Panc1 (cell line): ENCODE measurements at regions not wholly inside any gene's neighbourhood (a gene's known extent, or its start where the extent isn't known, plus 50 kb on each side); places are given as distances from the start of the nearest gene placed in this dataset.
"Not testable (repeated sequence)": the region's sequence is repeated elsewhere in the genome, so short reads cannot be mapped to it uniquely, and the experiment has no call there.

Source experiments
- ATAC-seq: fragments of 200-7000 bp; cut with Tn5 transposase; 2 replicates; pipeline ENCODE4 v1.9.1; 2020; ENCODE audit warnings: mild to moderate bottlenecking, moderate library complexity
- BruUV-seq: library from RNA; stranded (reverse); fragments of 400-500 nt; replicated peaks from 2 replicates; lab custom pipeline; 2021; lab: Mats Ljungman, UMichigan
- CTCF ChIA-PET: fragments of 300-600 bp; sonication (Branson Sonifier 250); formaldehyde crosslinking; loops from one replicate; lab custom pipeline; 2022; ENCODE audit warnings: antibody characterized with exemption; lab: Charles Lee
- POLR2A ChIA-PET: fragments of 300-600 bp; sonication (Branson Sonifier 250); formaldehyde crosslinking; loops from one replicate; lab custom pipeline; 2022; ENCODE audit warnings: antibody characterized with exemption; lab: Charles Lee
- DNase-seq: peaks from one replicate; pipeline ENCODE4 v3.0.0-alpha.2; 2010; ENCODE audit warnings: low read depth, low spot score
- H3K27ac ChIP-seq: 2 replicates; pipeline ENCODE4 v1.5.1; 2011; ENCODE audit warnings: mild to moderate bottlenecking, low read length, inconsistent platforms
- H3K27me3 ChIP-seq: fragments of 200-500 bp; sonication (Bioruptor generic); 2 replicates; pipeline ENCODE4 v1.6.0; 2014; ENCODE audit warnings: low read length, inconsistent platforms; ENCODE audit not compliant: control insufficient read depth, insufficient read depth
- H3K36me3 ChIP-seq: fragments of 200-500 bp; sonication (Bioruptor generic); 2 replicates; pipeline ENCODE4 v1.5.1; 2014; ENCODE audit warnings: inconsistent platforms, mild to moderate bottlenecking, low read length, moderate library complexity; ENCODE audit not compliant: control insufficient read depth, insufficient read depth
- H3K4me1 ChIP-seq: 2 replicates; pipeline ENCODE4 v1.5.1; 2011; ENCODE audit warnings: inconsistent platforms, mild to moderate bottlenecking, low read length, moderate library complexity; ENCODE audit not compliant: control insufficient read depth, insufficient read depth
- H3K4me3 ChIP-seq, 2 experiments: 2 replicates each; pipeline ENCODE4 v1.5.1; 2011 to 2012; ENCODE audit warnings: low read depth in 2 of 2, low read length in 2 of 2, mild to moderate bottlenecking in 2 of 2, inconsistent platforms in 1 of 2, moderate library complexity in 1 of 2
- H3K9me3 ChIP-seq: fragments of 200-500 bp; sonication (Bioruptor generic); 2 replicates; pipeline ENCODE4 v1.5.1; 2014; ENCODE audit warnings: low read depth, mild to moderate bottlenecking, inconsistent platforms, low read length, moderate library complexity; ENCODE audit not compliant: control insufficient read depth, insufficient read depth
- CTCF ChIP-seq: fragments of 450-650 bp; IDR thresholded peaks from 2 replicates; pipeline ENCODE4 v1.5.1; 2017; ENCODE audit warnings: mild to moderate bottlenecking
- POLR2AphosphoS5 ChIP-seq: IDR thresholded peaks from 2 replicates; pipeline ENCODE4 v1.6.1; 2012; ENCODE audit warnings: mild to moderate bottlenecking, low read depth, low read length, moderate library complexity
- REST ChIP-seq, 2 experiments: IDR thresholded peaks; 2 replicates each; pipeline ENCODE4 v1.6.1; 2011 to 2012; ENCODE audit warnings: low read depth in 2 of 2, control low read depth in 1 of 2, low read length in 1 of 2, mild to moderate bottlenecking in 1 of 2, moderate library complexity in 1 of 2; ENCODE audit not compliant: insufficient read depth in 1 of 2
- SIN3A ChIP-seq: IDR thresholded peaks from 2 replicates; pipeline ENCODE4 v1.6.1; 2012; ENCODE audit warnings: low read depth, mild to moderate bottlenecking, low read length, moderate library complexity, borderline replicate concordance; ENCODE audit not compliant: insufficient read depth
- TCF7L2 ChIP-seq: IDR thresholded peaks from 2 replicates; pipeline ENCODE4 v1.6.1; 2011; ENCODE audit warnings: mild to moderate bottlenecking, low read depth, low read length, inconsistent platforms
- in situ Hi-C: cut with HindIII; loops from 2 replicates; pipeline ENCODE4 v1.10.0; 2016; ENCODE audit warnings: low sequenced_read_pairs, low pct_unique_long_range_greater_than_20kb
- intact Hi-C: fragments of 100-400 bp; cut with micrococcal nuclease; formaldehyde crosslinking; loops from one replicate; pipeline ENCODE4 v1.10.0; 2022; ENCODE audit not compliant: unreplicated experiment

- Histone ChIP-seq H3K4me1 (no peaks in the 10 kb centered on the region), H3K27me3 (no peaks in the 10 kb centered on the region; the same call in 1 of the 2 replicates), H3K36me3 (no peaks in the 10 kb centered on the region), H3K27ac (no peak overlapping the region), H3K9me3 (no peaks in the 10 kb centered on the region), H3K4me3 (no peak overlapping the region)
- DNase-seq: no peak
- in situ Hi-C loops: no loop called here
- TF ChIP-seq REST (IDR thresholded peaks at IDR 0.05; ENCODE audit: insufficient read depth in 1 of 2, low read depth in 2 of 2, low read length in 1 of 2) (no peak), CTCF (no peak), SIN3A (no peak), TCF7L2 (no peak), POLR2AphosphoS5 (no peak)
- ChIA-PET CTCF (no interaction called here), POLR2A (no interaction called here)
- intact Hi-C loops: no loop called here
- no TSS peak for BruUV-seq
- no peak for ATAC-seq
Observed at GRCh38 chr3:158954420-158954819, 152.6 kb downstream of the MFSD1 start.

GRCh38 chr3:158957777-158958176 lies 155.9 kb downstream of the MFSD1 start:
- H3K4me1 ChIP-seq, H3K27ac ChIP-seq, POLR2A ChIA-PET, BruUV-seq, in situ Hi-C loops, H3K4me3 ChIP-seq, H3K27me3 ChIP-seq, ATAC-seq, DNase-seq, H3K36me3 ChIP-seq, CTCF ChIA-PET, H3K9me3 ChIP-seq, intact Hi-C loops: not testable (repeated sequence)

GRCh38 chr3:158958873-158959272 lies 157.0 kb downstream of the MFSD1 start:
- Histone ChIP-seq H3K4me1 (no peaks in the 10 kb centered on the region), H3K27me3 (no peaks in the 10 kb centered on the region; the same call in none of the 2 replicates), H3K4me3 (no peak overlapping the region), H3K36me3 (no peaks in the 10 kb centered on the region), H3K9me3 (no peaks in the 10 kb centered on the region), H3K27ac (no peak overlapping the region)
- CTCF ChIA-PET: no interaction called here
- ATAC-seq: no peak
- in situ Hi-C loops (no loop called here), intact Hi-C loops (no loop called here)
- BruUV-seq: no TSS peak
- TF ChIP-seq CTCF (no peak), POLR2AphosphoS5 (no peak), REST (IDR thresholded peaks at IDR 0.05; ENCODE audit: insufficient read depth in 1 of 2, low read depth in 2 of 2, low read length in 1 of 2) (no peak), SIN3A (no peak), TCF7L2 (no peak)
- POLR2A ChIA-PET: no interaction called here
- no peak for DNase-seq
